Thoracic aorta (tissue), 2 donors: ENCODE measurements at regions not wholly inside any gene's neighbourhood (a gene's known extent, or its start where the extent isn't known, plus 50 kb on each side); places are given as distances from the start of the nearest gene placed in this dataset.

Experiments used
- ATAC-seq: fragments of 150-250 bp; one replicate; pipeline ENCODE4 v1.8.0; 2017; ENCODE audit warnings: low read depth; ENCODE audit not compliant: insufficient number of reproducible peaks, low FRiP score
- DNase-seq: peaks from one replicate; pipeline ENCODE4 v3.0.0-alpha.2; 2020; ENCODE audit warnings: low spot score
- H3K27ac ChIP-seq, 2 donors: fragments of 200-600 bp; sonication (generic); 1 replicate in 1 of 2; 2 replicates in 1 of 2; pipeline ENCODE4 v1.5.1; 2016; ENCODE audit warnings: mild to moderate bottlenecking in 2 of 2, moderate library complexity in 2 of 2
- H3K27me3 ChIP-seq: fragments of 200-600 bp; sonication (generic); replicated peaks from 2 replicates; pipeline ENCODE4 v1.6.0; 2016; ENCODE audit warnings: mild to moderate bottlenecking; ENCODE audit not compliant: insufficient read depth
- H3K36me3 ChIP-seq: fragments of 200-600 bp; sonication (generic); one replicate; pipeline ENCODE4 v1.5.1; 2016
- H3K4me1 ChIP-seq, 2 donors: fragments of 200-600 bp; sonication (generic); 1 replicate in 1 of 2; 2 replicates in 1 of 2; pipeline versions ENCODE4 v1.5.1 to v1.6.0; 2016; ENCODE audit warnings: low read depth in 2 of 2, mild to moderate bottlenecking in 1 of 2; ENCODE audit not compliant: control insufficient read depth in 1 of 2
- H3K4me3 ChIP-seq: fragments of 200-600 bp; sonication (generic); 2 replicates; pipeline ENCODE4 v1.5.1; 2016; ENCODE audit warnings: mild to moderate bottlenecking
- H3K9me3 ChIP-seq: fragments of 200-600 bp; sonication (generic); 2 replicates; pipeline ENCODE4 v1.5.1; 2016
- TF ChIP-seq, protein P1 (sequence below): fragments of 200-600 bp; sonication (generic); IDR thresholded peaks from one replicate; pipeline ENCODE4 v1.5.1; 2019; ENCODE audit warnings: antibody characterized with exemption

DNA sequence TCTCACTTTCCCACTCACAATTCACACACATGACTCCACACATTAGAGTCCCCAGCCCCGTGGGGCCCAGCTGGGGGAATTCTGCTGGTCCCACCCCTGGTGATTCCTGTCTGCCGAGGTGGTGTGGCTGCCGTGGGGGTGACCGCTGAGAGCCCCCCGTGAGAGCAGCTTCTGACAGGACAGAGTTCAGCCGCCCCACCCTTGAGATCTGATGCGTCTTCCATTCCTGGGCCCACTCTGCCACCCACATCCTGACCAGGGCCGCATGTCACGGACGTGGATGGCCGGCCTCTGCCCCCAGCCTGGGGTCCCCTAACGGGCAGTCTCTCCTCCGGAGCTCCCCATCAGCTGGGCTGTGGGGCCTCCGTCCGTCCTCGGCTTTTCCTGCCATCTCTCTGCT lies 240.1 kb upstream of the PITRM1 start:
- DNase-seq (no peak), ATAC-seq (no peak)
- no peak overlapping the region for H3K4me3 ChIP-seq
- H3K36me3 ChIP-seq = no peaks in the 10 kb centered on the region
- no peaks in the 10 kb centered on the region for H3K4me1 ChIP-seq
- TF ChIP-seq, protein P1, sequence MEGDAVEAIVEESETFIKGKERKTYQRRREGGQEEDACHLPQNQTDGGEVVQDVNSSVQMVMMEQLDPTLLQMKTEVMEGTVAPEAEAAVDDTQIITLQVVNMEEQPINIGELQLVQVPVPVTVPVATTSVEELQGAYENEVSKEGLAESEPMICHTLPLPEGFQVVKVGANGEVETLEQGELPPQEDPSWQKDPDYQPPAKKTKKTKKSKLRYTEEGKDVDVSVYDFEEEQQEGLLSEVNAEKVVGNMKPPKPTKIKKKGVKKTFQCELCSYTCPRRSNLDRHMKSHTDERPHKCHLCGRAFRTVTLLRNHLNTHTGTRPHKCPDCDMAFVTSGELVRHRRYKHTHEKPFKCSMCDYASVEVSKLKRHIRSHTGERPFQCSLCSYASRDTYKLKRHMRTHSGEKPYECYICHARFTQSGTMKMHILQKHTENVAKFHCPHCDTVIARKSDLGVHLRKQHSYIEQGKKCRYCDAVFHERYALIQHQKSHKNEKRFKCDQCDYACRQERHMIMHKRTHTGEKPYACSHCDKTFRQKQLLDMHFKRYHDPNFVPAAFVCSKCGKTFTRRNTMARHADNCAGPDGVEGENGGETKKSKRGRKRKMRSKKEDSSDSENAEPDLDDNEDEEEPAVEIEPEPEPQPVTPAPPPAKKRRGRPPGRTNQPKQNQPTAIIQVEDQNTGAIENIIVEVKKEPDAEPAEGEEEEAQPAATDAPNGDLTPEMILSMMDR = no peak
- no peaks in the 10 kb centered on the region for H3K27me3 ChIP-seq
- no peaks in the 10 kb centered on the region for H3K9me3 ChIP-seq
- no peak overlapping the region for H3K27ac ChIP-seq

GRCh38 chr10:3412071-3412582 lies 239.5 kb upstream of the PITRM1 start:
- H3K27ac ChIP-seq = no peak overlapping the region
- no peak for DNase-seq
- no peak overlapping the region for H3K4me3 ChIP-seq
- no peaks in the 10 kb centered on the region for H3K27me3 ChIP-seq
- no peaks in the 10 kb centered on the region for H3K9me3 ChIP-seq
- ATAC-seq = no peak
- TF ChIP-seq, protein P1 = no peak
- no peaks in the 10 kb centered on the region for H3K36me3 ChIP-seq
- no peaks in the 10 kb centered on the region for H3K4me1 ChIP-seq

DNA sequence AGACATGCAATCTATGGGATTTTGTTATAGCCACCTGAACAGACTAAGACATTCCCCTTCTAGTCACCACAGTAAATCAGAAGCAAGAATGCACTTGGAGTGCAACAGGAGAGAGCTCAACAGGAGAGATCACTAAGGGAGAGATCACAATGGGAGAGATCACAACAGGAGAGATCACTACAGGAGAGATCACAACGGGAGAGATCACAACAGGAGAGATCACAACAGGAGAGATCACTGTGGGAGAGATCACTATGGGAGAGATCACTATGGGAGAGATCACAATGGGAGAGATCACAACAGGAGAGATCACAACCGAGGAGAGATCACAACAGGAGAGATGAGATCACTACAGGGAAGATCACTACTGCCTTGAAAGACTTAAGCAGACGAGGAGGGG lies 238.5 kb upstream of the PITRM1 start:
- H3K27ac ChIP-seq = no peak overlapping the region
- H3K9me3 ChIP-seq = no peaks in the 10 kb centered on the region
- H3K36me3 ChIP-seq = no peaks in the 10 kb centered on the region
- H3K4me3 ChIP-seq = no peak overlapping the region
- no peak for DNase-seq
- peak; percentile 61 for ATAC-seq
- TF ChIP-seq, protein P1 = no peak
- no peaks in the 10 kb centered on the region for H3K27me3 ChIP-seq
- H3K4me1 ChIP-seq = no peaks in the 10 kb centered on the region

- H3K27me3 ChIP-seq = no peaks in the 10 kb centered on the region
- TF ChIP-seq, protein P1 = no peak
- no peaks in the 10 kb centered on the region for H3K36me3 ChIP-seq
- H3K27ac ChIP-seq = no peak overlapping the region
- ATAC-seq (no peak), DNase-seq (no peak)
- H3K4me1 ChIP-seq = no peaks in the 10 kb centered on the region
- H3K4me3 ChIP-seq = no peak overlapping the region
- H3K9me3 ChIP-seq = no peaks in the 10 kb centered on the region
Observed at GRCh38 chr10:3409928-3410327, 237.3 kb upstream of the PITRM1 start.

DNA sequence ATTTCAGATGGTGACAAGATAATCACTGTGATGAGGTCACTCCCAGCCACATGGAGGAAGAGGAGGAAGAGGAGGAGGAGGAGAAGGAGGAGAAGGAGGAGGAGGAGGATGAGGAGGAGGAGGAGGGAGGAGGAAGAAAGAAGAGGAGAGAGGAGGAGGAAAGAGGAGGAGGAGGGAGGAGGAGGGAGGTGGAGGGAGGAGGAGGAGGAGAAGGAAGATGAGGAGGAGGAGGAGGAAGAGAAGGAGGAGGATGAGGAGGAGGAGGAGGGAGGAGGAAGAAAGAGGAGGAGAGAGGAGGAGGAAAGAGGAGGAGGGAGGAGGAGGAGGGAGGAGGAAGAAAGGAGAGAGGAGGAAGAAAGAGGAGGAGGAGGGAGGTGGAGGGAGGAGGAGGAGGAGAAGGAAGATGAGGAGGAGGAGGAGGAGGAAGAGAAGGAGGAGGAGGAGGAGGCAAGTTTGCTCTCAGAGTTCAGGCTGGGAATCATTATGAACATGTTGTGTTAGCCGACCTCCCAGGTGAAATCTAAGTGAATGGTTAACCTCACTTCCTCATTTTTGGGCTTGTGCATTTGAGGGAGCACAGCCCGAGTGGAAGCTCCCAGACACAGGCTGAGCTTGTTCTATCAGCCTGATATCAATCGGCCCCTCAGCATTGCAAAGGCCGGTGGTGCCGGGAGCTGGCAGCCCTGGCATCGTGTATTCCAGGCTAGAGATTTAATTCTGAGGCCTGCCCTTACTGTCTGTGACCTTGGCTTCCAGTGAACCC lies 236.2 kb upstream of the PITRM1 start:
- H3K4me1 ChIP-seq = no peaks in the 10 kb centered on the region
- no peaks in the 10 kb centered on the region for H3K9me3 ChIP-seq
- H3K36me3 ChIP-seq = no peaks in the 10 kb centered on the region
- ATAC-seq (no peak), DNase-seq (no peak)
- H3K4me3 ChIP-seq = no peak overlapping the region
- H3K27ac ChIP-seq = no peak overlapping the region
- TF ChIP-seq, protein P1 = no peak
- no peaks in the 10 kb centered on the region for H3K27me3 ChIP-seq
